ENCODE measurements at regions not wholly inside any gene's neighbourhood (a gene's known extent, or its start where the extent isn't known, plus 50 kb on each side); places are given as distances from the start of the nearest gene placed in this dataset.
"Not testable (repeated sequence)": the region's sequence is repeated elsewhere in the genome, so short reads cannot be mapped to it uniquely, and the experiment has no call there.

- H3K9me3 ChIP-seq (ENCODE audit: control insufficient read depth, insufficient read depth, low read length), result no peaks in the 10 kb centered on the region
- DNase-seq (ENCODE audit: low read depth in 4 of 6, low spot score in 6 of 6), result peak in 1 of 6 donors; percentile 20
- WGBS (ENCODE audit: insufficient coverage), result 100% methylated on average over 1 of the region's 3 CpGs
Observed at GRCh38 chr11:100594320-100594719, 92.8 kb upstream of the ARHGAP42 start.

GRCh38 chr11:100600941-100601340 is 86.1 kb upstream of the ARHGAP42 start:
- Histone ChIP-seq H3K4me1 (ENCODE audit: control insufficient read depth, insufficient read depth, low read length) (no peaks in the 10 kb centered on the region), H3K9me3 (ENCODE audit: control insufficient read depth, insufficient read depth, low read length) (peaks cover 2% of the 10 kb centered on the region), H3K27me3 (ENCODE audit: control insufficient read depth, insufficient read depth, low read length) (no peaks in the 10 kb centered on the region), H3K27ac (ENCODE audit: low read depth, low read length) (no peak overlapping the region), H3K4me3 (ENCODE audit: low read depth, low read length) (no peak overlapping the region), H3K36me3 (ENCODE audit: control insufficient read depth, insufficient read depth, low read length) (no peaks in the 10 kb centered on the region)
- no CpG with 5 or more reads among the region's 1 CpG for WGBS (ENCODE audit: insufficient coverage)
- peak in 1 of 6 donors; percentile 67 for DNase-seq (ENCODE audit: low read depth in 4 of 6, low spot score in 6 of 6)

More at GRCh38 chr11:100594320-100594719, 92.8 kb upstream of the ARHGAP42 start:
- no peaks in the 10 kb centered on the region for H3K36me3 ChIP-seq (ENCODE audit: control insufficient read depth, insufficient read depth, low read length)
- H3K27ac ChIP-seq (ENCODE audit: low read depth, low read length), result no peak overlapping the region
- H3K27me3 ChIP-seq (ENCODE audit: control insufficient read depth, insufficient read depth, low read length), result no peaks in the 10 kb centered on the region
- no peaks in the 10 kb centered on the region for H3K4me1 ChIP-seq (ENCODE audit: control insufficient read depth, insufficient read depth, low read length)
- H3K4me3 ChIP-seq (ENCODE audit: low read depth, low read length), result no peak overlapping the region

- Histone ChIP-seq H3K4me1 (ENCODE audit: control insufficient read depth, insufficient read depth, low read length) (no peaks in the 10 kb centered on the region), H3K36me3 (ENCODE audit: control insufficient read depth, insufficient read depth, low read length) (no peaks in the 10 kb centered on the region), H3K4me3 (ENCODE audit: low read depth, low read length) (no peak overlapping the region), H3K27ac (ENCODE audit: low read depth, low read length) (no peak overlapping the region), H3K27me3 (ENCODE audit: control insufficient read depth, insufficient read depth, low read length) (no peaks in the 10 kb centered on the region), H3K9me3 (ENCODE audit: control insufficient read depth, insufficient read depth, low read length) (peaks cover 2% of the 10 kb centered on the region)
- peak in 1 of 6 donors; percentile 16 for DNase-seq (ENCODE audit: low read depth in 4 of 6, low spot score in 6 of 6)
Observed at GRCh38 chr11:100602716-100603115, 84.4 kb upstream of the ARHGAP42 start.

GRCh38 chr11:100607761-100608160 is 79.3 kb upstream of the ARHGAP42 start:
- not testable (repeated sequence) for DNase-seq (ENCODE audit: low read depth in 4 of 6, low spot score in 6 of 6); H3K4me1 ChIP-seq (ENCODE audit: control insufficient read depth, insufficient read depth, low read length); H3K4me3 ChIP-seq (ENCODE audit: low read depth, low read length); H3K27ac ChIP-seq (ENCODE audit: low read depth, low read length); H3K36me3 ChIP-seq (ENCODE audit: control insufficient read depth, insufficient read depth, low read length); H3K9me3 ChIP-seq (ENCODE audit: control insufficient read depth, insufficient read depth, low read length); H3K27me3 ChIP-seq (ENCODE audit: control insufficient read depth, insufficient read depth, low read length)

GRCh38 chr11:100612766-100613165 is 74.3 kb upstream of the ARHGAP42 start:
- no peak overlapping the region for H3K4me3 ChIP-seq (ENCODE audit: low read depth, low read length)
- no peaks in the 10 kb centered on the region for H3K4me1 ChIP-seq (ENCODE audit: control insufficient read depth, insufficient read depth, low read length)
- DNase-seq (ENCODE audit: low read depth in 4 of 6, low spot score in 6 of 6), result no peak
- H3K36me3 ChIP-seq (ENCODE audit: control insufficient read depth, insufficient read depth, low read length), result no peaks in the 10 kb centered on the region
- peaks cover 3% of the 10 kb centered on the region for H3K9me3 ChIP-seq (ENCODE audit: control insufficient read depth, insufficient read depth, low read length)
- H3K27me3 ChIP-seq (ENCODE audit: control insufficient read depth, insufficient read depth, low read length), result no peaks in the 10 kb centered on the region
- H3K27ac ChIP-seq (ENCODE audit: low read depth, low read length), result no peak overlapping the region
- no CpG with 5 or more reads among the region's 2 CpGs for WGBS (ENCODE audit: insufficient coverage)

GRCh38 chr11:100618914-100619313 is 68.2 kb upstream of the ARHGAP42 start:
- WGBS (ENCODE audit: insufficient coverage), result no CpG with 5 or more reads among the region's 2 CpGs
- no peak for DNase-seq (ENCODE audit: low read depth in 4 of 6, low spot score in 6 of 6)
- H3K4me3 ChIP-seq (ENCODE audit: low read depth, low read length), result no peak overlapping the region
- no peaks in the 10 kb centered on the region for H3K36me3 ChIP-seq (ENCODE audit: control insufficient read depth, insufficient read depth, low read length)
- no peaks in the 10 kb centered on the region for H3K4me1 ChIP-seq (ENCODE audit: control insufficient read depth, insufficient read depth, low read length)
- no peak overlapping the region for H3K27ac ChIP-seq (ENCODE audit: low read depth, low read length)
- H3K27me3 ChIP-seq (ENCODE audit: control insufficient read depth, insufficient read depth, low read length), result no peaks in the 10 kb centered on the region
- H3K9me3 ChIP-seq (ENCODE audit: control insufficient read depth, insufficient read depth, low read length), result peaks cover 2% of the 10 kb centered on the region

- DNase-seq (ENCODE audit: low read depth in 4 of 6, low spot score in 6 of 6), result no peak
- Histone ChIP-seq H3K9me3 (ENCODE audit: control insufficient read depth, insufficient read depth, low read length) (peaks cover 2% of the 10 kb centered on the region), H3K27me3 (ENCODE audit: control insufficient read depth, insufficient read depth, low read length) (no peaks in the 10 kb centered on the region), H3K4me1 (ENCODE audit: control insufficient read depth, insufficient read depth, low read length) (no peaks in the 10 kb centered on the region), H3K4me3 (ENCODE audit: low read depth, low read length) (no peak overlapping the region), H3K36me3 (ENCODE audit: control insufficient read depth, insufficient read depth, low read length) (no peaks in the 10 kb centered on the region), H3K27ac (ENCODE audit: low read depth, low read length) (no peak overlapping the region)
- no CpG with 5 or more reads among the region's 2 CpGs for WGBS (ENCODE audit: insufficient coverage)
Observed at GRCh38 chr11:100619484-100619883, 67.6 kb upstream of the ARHGAP42 start.

- Histone ChIP-seq H3K4me3 (ENCODE audit: low read depth, low read length) (no peak overlapping the region), H3K27me3 (ENCODE audit: control insufficient read depth, insufficient read depth, low read length) (no peaks in the 10 kb centered on the region), H3K27ac (ENCODE audit: low read depth, low read length) (no peak overlapping the region), H3K4me1 (ENCODE audit: control insufficient read depth, insufficient read depth, low read length) (no peaks in the 10 kb centered on the region), H3K9me3 (ENCODE audit: control insufficient read depth, insufficient read depth, low read length) (peaks cover 2% of the 10 kb centered on the region), H3K36me3 (ENCODE audit: control insufficient read depth, insufficient read depth, low read length) (no peaks in the 10 kb centered on the region)
- no peak for DNase-seq (ENCODE audit: low read depth in 4 of 6, low spot score in 6 of 6)
- 100% methylated on average over 1 of the region's 1 CpG for WGBS (ENCODE audit: insufficient coverage)
Observed at GRCh38 chr11:100622404-100622803, 64.7 kb upstream of the ARHGAP42 start.

GRCh38 chr11:100624346-100624745 is 62.7 kb upstream of the ARHGAP42 start:
- no peak overlapping the region for H3K4me3 ChIP-seq (ENCODE audit: low read depth, low read length)
- 72% methylated on average over 2 of the region's 2 CpGs for WGBS (ENCODE audit: insufficient coverage)
- H3K27ac ChIP-seq (ENCODE audit: low read depth, low read length), result no peak overlapping the region

GRCh38 chr11:100625041-100625440 is 62.0 kb upstream of the ARHGAP42 start:
- Histone ChIP-seq H3K4me1 (ENCODE audit: control insufficient read depth, insufficient read depth, low read length) (no peaks in the 10 kb centered on the region), H3K9me3 (ENCODE audit: control insufficient read depth, insufficient read depth, low read length) (peaks cover 2% of the 10 kb centered on the region), H3K4me3 (ENCODE audit: low read depth, low read length) (no peak overlapping the region), H3K27me3 (ENCODE audit: control insufficient read depth, insufficient read depth, low read length) (no peaks in the 10 kb centered on the region), H3K36me3 (ENCODE audit: control insufficient read depth, insufficient read depth, low read length) (no peaks in the 10 kb centered on the region), H3K27ac (ENCODE audit: low read depth, low read length) (no peak overlapping the region)
- no peak for DNase-seq (ENCODE audit: low read depth in 4 of 6, low spot score in 6 of 6)
- WGBS (ENCODE audit: insufficient coverage), result 64% methylated on average over 2 of the region's 4 CpGs

More at GRCh38 chr11:100624346-100624745, 62.7 kb upstream of the ARHGAP42 start:
- Histone ChIP-seq H3K27me3 (ENCODE audit: control insufficient read depth, insufficient read depth, low read length) (no peaks in the 10 kb centered on the region), H3K4me1 (ENCODE audit: control insufficient read depth, insufficient read depth, low read length) (no peaks in the 10 kb centered on the region), H3K36me3 (ENCODE audit: control insufficient read depth, insufficient read depth, low read length) (no peaks in the 10 kb centered on the region), H3K9me3 (ENCODE audit: control insufficient read depth, insufficient read depth, low read length) (peaks cover 2% of the 10 kb centered on the region)
- DNase-seq (ENCODE audit: low read depth in 4 of 6, low spot score in 6 of 6), result no peak
